Hematopoietic multipotent progenitor cell treated with erythropoietin and hydrocortisone succinate and interleukin-3 and kit ligand, for 6 days (in vitro differentiated cells): ENCODE measurements at regions not wholly inside any gene's neighbourhood (a gene's known extent, or its start where the extent isn't known, plus 50 kb on each side); places are given as distances from the start of the nearest gene placed in this dataset.

Experiments
- DNase-seq: peaks from one replicate; pipeline ENCODE4 v3.0.0-alpha.2; 2015

DNA sequence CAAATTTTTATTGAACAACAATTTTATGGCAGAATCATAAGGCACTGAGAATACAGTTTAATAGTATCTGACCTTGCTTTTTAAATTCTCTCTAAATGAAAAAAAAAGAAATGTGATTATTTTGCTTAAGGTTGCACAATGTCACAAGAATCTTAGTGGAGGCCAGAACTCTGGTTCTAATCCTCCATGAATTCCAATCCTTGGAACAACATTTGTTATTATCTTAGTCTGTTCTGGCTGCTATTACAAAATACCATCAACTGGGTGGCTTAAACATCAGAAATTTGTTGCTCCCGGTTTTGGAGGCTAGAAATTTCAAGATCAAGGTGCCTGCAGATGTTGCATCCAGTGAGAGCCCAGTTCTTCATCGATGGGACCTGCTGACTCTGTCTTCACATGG lies 158.2 kb upstream of the POM121L12 start:
- no peak for DNase-seq

DNA sequence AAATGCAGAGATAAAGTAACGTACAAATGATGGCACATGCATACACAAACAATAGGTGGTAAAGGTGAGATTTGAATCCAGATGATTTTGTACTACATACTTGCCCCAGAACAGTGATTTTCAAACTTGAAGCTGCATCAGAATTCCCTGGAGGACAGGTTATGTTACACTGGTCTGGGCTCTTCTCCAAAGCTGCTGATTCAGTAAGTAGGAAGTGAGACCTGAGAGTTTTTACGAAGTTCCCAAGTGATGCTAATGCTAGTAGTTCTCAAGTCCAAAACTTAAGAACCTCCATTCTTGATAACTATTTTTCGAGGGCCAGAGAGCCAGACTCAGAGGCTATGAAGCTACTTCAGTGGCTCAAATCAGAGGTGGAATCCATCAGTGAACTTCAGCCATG lies 159.0 kb upstream of the POM121L12 start:
- no peak for DNase-seq

DNA sequence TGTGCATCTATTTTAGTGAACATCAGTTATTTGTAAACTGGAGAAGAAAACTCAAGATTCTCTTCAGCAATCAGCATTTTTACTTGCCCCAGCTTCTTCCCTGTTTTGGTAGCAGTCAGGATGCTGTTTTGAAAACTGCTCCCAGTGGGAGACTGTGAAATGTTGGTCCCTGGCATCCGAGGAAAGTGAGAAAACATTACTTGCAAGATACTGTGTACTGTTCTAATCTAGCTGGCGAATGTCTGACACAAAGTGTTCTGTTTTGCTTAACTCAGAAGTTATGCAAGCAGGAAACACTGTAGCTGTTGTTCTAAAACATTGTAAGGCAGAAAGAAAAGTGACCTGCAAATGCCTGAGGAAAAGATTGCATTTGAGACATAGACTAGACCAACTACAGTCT lies 171.8 kb upstream of the POM121L12 start:
- no peak for DNase-seq

DNA sequence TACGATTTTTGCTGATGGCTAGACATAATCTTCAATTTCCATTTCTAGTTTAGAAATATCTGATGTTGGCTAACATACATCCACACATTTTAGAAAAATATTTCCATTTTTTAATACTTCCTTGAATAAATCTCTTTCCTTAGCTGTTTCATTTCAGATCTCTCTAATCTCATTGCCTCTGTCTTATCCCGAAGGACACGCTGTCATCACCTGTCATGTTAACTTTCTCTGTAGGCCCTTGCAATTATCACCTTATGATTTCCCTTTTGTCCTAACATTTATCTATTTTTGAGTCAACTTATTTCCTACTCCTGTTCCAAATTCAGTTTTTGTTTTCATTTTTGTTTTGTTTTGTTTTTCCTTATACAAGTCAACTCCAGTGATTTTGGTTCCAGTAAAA lies 173.1 kb upstream of the POM121L12 start:
- DNase-seq, result no peak

DNA sequence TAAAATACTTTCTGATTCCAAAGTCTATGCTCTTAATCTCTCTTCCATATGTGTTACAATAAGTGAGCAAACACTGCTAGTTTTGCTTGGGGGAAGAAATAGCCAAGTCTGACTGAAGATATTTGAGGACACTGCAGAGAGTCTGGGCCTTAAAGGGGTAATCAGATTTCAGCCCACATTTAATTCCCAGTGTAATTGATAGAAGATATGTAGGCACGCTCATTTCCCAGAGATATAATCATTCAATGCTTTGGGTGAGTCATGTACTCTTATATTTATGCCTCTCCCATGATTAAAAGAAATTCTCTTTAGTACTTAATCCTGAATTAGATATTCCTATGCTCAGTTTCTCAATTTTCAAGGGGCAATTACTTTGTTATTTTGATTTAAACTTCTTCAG lies 178.1 kb upstream of the POM121L12 start:
- no peak for DNase-seq

DNA sequence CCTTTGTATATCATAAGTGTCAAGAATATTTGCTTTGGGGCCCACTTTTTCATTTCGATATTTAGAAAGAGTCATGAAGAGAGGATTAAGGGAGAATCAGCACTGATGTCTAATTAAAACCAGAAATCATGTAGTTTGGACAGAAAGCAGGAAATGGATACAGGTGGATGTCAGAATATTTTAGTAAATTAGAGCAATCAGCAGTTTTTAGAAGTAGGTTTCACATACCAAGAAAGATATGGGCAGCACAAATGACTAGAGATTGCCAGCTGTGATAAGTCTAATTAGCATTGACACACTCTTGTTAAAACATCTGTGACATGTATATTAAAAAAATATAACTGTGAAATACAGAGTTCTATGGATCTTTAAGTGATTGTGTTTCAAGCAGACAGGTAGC lies 180.8 kb upstream of the POM121L12 start:
- DNase-seq, result no peak

DNA sequence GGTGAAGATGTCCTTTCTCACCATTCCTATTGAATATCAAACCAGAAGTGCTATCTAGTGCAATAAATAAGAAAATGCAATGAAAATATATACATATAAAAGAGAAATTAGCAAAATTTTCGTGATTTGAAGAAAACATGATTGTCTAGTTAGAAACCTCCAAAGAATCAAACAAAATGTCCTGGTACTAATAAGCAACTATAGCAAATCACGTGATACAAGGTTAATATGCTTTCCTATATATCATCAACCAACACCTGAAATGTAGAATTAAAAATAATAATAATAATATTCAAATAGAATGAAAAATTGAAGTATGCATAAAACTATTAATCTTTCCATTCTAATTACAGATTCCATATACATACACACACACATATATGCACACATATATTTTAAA lies 183.9 kb upstream of the POM121L12 start:
- DNase-seq, result no peak

DNA sequence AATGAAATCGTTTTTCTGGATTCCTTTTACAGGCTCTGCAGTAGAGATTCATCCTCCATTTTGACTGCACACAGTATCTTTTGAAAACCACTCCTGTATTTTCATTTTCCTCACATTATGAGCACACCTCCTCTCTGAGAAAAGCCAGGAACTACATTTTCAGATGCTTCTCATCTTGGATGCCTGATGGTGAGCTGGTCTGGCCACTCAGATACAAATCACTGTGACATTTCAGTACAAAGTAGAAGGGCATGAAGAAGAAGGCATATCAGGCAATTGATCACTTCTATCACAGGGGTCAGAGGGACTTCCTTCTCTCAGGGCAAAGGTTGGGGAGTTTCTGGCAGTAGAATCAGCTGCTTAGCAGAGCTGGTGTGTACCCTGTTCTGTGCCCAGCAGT lies 192.0 kb upstream of the POM121L12 start:
- DNase-seq, result no peak

DNA sequence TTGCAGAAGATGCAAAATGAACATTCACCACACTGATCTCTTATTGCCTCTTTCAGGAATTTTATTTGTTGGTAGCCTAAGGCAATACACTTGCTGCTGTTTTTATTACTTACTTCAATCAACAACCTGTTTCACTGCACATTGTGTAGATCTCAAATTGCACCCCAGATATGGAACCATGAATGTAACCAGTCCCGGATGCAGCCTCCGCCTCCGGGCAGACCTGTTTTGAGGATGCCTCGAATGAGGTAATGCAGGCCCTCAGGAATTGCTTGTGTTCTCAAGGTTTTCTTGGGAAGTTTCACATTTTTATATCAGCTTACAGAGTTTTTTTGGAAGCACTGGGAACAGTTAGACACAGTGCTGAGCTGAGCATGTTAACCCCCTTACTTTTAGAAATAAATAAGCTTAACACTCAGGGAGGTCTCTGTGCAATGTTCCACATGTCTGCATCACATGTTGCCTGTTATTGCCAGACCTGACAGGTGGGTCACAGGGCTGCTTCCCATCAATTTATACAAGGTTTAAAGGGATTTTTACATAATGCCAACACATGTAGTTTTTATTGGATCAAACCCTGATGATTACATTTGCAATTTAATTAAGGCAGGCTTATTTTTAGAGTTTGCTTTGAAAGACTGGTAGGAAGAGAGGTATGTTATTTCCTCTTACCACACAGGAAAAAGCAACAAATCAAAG lies 193.1 kb upstream of the POM121L12 start:
- DNase-seq, result no peak

DNA sequence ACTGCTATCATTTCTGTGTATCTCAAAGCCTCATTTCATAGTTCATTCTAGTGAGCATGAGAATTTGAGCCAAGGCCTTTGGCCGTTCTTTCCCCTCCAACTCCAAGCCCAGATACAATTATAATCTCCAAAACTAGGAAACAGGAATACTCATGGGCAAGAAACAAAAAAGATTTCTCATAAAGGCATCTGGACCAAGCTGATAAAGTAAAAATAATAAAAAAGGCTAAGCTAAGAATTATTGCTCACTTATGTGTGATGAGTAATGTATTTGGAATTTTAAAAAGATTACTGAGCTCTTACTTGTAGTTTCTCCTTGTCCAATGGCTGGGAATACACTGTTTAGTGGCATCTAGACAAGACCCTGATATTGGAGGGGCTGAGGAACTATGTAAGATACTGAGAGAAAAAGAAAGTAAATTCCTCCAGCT lies 196.4 kb upstream of the POM121L12 start:
- no peak for DNase-seq

DNA sequence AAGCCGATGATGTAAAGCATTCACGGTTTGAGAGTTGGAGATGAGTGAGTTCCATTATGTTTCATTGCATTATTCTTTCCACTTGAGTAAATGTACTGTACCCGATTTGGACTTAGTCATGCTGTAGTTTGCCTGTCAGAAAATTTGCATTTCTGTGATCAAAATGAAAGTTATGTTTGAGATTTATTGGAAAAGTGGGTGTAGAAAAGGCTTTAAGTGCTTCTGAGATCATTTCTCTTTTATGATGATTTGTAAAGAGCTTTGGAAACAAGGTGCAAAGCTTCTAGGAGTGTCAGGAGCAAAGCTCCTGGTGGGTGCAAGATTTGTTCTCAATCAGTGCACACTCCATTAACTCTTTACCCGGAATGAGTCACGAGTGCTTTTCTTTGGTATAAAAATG lies 204.1 kb upstream of the POM121L12 start:
- no peak for DNase-seq

DNA sequence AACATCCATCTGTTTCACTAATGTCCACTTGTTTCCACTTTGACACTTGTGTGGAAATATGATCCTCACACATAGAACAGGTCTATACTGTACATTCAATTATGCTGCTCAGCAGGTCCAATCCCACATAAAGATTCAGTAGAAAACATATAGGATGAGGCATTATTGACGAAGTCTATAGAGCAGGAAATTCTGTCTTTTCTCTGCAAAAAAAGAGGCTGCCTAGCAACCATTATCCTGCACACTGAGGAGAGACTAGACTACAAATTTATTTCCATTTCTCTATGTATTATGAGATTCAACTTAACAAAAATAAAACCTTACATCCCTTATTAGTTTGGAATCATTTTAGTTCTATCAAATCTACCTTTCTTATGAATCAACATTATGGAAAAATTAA lies 204.6 kb upstream of the POM121L12 start:
- no peak for DNase-seq

DNA sequence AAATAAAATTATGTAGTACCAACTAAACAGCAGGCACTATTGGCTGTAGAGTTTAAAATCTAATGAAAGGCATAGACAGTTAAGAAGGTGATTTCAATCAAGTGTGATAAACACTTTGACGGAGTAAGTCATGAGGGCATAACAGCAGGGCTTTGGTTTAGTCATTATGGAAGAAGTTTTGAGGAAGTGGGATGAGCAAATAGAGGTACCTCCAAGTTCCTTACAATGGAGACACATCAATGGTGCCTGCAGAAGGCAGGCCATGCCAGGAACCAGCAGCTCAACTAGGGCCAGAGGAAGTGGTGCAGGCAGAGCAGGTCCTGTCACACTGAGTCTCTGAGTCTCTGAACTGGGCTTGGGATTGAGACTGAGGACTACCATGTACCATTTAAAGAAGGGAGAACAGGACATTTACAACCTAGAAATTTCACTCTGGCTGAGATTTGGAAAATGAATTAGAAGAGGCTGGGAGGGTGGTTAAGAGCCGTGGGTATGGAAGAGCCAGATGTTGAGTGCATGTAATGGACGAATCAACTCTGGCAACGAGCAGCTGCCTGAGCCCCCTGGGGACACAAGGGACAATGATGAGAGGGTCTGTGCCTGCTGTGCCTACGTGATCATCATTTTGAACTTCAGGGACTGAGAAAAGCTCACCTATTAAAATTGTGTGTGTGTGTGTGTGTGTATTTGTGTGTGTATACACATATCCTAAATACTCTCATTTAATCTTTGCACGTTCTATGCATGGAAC lies 208.7 kb upstream of the POM121L12 start:
- no peak for DNase-seq

DNA sequence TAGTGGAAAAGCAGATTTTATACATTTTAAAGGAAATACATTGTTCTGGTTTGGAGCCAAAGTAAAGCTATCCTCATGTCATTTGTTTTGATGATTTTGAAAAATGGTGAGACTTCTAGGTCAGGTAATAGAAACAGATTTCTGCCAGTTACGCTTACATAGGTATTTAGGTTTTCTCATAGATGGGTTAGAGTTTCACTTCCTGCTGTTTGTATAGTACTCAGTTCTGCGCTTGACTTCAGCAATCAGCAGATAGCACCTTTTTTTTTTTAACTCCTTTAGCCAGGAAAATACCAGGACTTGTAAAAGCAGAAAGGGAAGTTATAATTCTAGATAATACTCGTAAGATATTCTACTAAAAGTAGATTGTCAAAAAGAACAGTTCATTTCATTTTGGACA lies 209.8 kb upstream of the POM121L12 start:
- DNase-seq, result no peak

DNA sequence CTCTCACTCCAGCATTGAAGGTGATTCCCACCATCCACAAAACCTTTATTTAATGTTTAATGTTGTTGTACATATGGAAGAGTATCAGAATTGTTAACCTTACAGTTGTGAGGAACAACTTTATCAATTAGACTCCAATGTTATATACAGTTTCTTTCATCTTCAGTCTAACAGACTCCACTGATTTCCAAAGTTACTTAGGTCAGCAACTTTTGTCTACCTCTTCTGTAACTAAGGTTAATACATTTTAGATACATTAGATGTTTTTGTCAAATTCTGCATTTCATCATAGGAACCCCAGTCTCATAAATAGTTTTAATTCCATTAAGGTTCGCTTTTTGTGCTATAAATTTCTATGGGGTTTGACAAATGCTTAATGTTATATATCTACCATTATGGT lies 223.9 kb upstream of the POM121L12 start:
- no peak for DNase-seq

DNA sequence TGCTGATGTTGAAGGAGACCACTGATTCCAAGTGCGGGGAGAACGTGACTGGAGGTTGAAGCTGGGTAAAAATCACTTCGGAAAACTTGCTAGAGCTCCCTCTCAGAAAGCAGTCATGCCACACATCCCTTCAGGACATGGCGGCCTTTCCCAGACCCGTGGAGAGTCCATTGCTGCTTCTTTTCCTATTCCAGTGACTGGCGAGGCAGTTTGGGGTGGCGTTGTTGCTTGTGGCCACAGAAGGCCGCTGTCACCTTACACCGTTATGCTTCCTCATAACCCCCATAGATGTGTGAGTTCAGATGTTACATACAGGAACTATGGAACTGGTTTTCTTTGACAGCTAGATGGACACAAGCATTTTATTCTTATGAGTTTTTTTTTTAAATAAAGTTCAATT lies 235.6 kb upstream of the POM121L12 start:
- no peak for DNase-seq

DNA sequence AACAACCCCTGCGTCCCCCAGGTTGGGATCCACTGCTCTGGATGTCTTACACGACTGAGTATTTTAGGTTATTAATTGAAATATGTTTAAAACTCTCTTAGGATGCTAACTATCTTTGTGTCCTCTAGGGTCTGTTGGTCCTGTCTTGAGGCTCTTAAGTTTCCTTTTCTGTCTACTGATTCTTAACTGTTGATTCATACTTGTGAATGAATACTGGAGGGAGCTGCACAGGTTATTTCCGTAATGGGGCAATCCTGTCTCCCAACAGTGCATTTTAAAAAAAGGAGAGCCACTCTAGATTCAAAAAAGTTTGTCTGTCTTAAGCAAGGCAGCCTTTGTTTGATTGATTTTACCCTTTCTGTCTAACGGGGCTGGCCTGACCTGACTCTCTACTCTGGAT lies 237.6 kb upstream of the POM121L12 start:
- no peak for DNase-seq

DNA sequence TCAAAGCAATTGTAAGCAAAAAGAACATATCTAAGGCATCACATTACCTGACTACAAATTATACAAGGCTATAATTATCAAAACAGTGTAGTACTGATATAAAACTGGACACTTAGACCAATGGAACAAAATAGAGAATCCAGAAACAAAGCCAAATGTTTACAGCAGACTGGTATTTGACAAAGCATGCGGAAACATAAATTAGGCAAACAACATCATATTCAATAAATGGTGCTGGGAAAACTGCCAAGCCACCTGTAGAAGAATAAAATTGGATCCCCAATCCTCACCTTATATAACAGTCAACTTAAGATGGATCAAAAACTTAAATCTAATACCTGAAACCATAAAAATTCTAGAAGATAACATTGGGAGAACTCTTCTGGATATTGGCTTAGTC lies 240.8 kb upstream of the POM121L12 start:
- DNase-seq, result no peak

DNA sequence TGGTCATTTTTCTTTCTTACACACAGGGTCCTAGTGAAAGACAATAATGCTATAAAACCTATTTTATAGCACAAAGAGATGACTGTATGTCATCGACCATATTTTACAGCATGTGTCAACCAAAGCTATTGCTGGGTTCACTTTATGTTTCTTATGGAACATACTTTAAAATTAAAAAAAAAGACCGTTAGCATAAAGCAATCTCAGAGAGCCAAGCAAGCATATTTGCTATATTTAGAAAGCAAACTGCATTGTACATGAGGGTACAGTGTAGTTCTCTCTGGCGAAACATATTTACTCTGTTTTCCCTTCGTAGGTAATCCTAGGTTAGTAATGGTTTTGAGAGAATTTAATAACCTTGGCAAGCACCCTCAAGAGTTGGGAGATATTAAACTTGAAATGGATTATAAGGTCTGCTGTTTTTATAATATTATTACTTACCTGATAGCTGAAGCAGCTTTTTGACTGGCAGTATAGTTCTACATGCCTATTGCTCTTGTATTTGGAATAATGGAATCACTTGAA lies 244.2 kb upstream of the POM121L12 start:
- no peak for DNase-seq

DNA sequence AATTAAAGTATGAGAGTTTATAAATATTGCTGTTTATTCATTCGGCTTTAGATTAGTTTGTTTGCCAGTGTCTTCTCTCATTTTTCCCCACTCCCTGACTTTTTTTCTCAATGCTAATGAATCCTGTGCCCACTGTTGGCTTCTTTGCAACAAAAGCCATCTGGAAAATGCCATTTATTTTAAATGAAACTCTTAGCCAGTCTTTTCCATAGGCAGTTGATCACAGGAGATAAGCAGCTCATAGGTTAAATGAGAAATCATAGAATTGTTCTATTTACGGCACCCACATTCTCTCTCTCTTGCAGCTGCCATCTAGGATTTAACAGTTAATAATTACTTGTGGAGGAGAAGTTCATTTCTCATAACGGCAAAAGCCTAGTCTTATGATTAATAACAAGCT lies 249.3 kb upstream of the POM121L12 start:
- DNase-seq, result no peak

DNA sequence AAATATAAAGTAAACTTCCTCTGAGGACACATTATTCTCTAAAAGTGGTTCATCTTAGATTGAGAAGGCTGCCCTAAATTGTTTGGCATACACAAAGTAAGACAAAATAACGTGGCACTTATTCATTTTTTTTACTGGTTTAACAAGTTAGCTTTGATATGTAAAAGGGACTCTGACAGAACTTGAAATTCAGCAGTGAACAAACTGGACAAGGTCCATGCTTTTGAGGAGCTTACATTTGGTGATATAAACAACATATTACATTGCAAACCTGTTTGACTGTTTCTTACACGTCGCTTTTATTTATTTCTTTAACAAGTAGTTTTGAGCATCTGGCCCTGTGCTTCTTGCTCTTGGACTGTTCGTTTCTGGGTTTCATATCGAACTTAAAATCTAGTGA lies 253.1 kb upstream of the POM121L12 start:
- DNase-seq, result no peak

DNA sequence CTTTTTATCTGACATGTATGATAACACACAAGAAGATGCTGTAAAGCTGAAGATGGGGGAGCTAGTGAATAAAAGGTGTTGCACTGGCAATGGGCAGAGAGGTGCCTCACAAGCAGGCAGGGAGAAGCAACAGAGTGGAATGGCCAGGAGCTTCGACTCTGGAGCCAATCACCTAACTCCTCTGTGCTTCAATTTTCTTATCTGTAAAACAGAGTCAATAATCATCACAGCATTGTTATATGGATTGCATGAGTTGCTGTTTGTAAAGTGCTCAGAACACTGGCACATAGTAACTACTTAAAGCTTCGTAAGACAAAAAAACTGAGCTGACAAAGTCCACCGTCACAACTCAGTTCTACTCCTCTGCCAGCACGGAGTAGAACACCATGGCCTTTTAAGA lies 254.2 kb upstream of the POM121L12 start:
- DNase-seq, result no peak

DNA sequence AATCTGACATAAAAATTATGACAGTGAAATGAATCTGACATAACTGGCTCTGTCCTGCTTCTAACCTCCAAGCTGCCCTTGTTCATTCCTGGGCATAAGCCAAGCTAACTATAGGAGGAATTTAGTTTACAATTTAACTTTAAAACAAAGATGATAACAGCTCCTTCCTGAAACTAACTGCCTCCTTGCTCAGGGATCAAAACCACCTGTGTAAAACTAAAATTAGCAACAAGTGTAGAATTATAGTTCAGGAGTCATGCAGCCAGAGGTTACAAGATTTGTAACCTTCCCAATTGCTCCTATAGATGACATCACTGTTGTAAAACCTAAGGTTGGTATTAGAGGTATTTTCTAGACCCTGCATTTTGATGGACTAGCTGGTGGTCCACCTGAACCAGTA lies 256.4 kb upstream of the POM121L12 start:
- no peak for DNase-seq

DNA sequence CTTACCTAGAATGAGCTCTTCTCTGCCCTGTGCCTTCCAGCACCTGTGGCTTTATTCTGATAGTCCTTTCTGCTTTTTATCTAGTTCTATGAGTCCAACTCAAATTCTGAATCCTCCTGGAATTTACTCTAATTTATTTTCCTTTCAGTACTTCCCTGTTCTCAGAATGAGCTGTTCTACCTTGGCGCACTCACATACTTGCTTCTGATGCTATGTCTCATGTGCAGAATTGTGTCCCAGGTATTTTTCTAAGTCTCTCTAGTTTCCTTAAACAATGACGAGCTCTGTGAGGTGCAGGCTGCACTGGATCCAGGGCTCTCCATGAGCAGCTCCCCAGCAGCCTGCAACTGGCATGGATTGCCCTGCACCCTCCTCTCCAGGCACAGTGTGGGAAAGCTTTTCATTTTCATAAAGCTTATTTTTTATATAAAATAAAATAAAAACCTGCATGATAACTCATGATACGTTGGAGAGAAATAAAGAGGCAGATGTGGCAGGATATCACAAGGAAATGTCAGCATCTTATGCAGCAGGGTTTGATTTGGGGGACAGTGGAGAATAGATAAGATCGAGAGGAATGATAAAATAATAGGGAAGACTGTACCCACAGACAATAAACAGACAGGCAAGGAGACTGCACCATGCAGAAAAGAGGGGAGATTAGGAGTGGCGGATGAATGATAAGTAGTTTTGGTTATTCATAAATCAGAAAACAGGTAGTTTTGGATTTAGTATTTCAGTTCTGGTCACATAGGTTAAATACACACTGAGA lies 258.2 kb upstream of the POM121L12 start:
- DNase-seq, result no peak
